Omental fat pad (tissue), 3 donors: ENCODE measurements at regions not wholly inside any gene's neighbourhood (a gene's known extent, or its start where the extent isn't known, plus 50 kb on each side); places are given as distances from the start of the nearest gene placed in this dataset.
A peak's percentile ranks its signal among the peaks of the same experiment; 100 is the strongest.

Source experiments
- ATAC-seq: fragments of 150-250 bp; one replicate; pipeline ENCODE4 v1.9.1; 2016; ENCODE audit warnings: mild to moderate bottlenecking, moderate library complexity; ENCODE audit not compliant: low FRiP score
- DNase-seq: peaks from one replicate; pipeline ENCODE4 v3.0.0-alpha.2; 2019; ENCODE audit warnings: low spot score
- TF ChIP-seq, protein P1 (sequence below), 3 donors: fragments of 450-650 bp; IDR thresholded peaks; one replicate each; pipeline ENCODE4 v1.5.1; 2016 to 2017; ENCODE audit warnings: antibody characterized with exemption in 3 of 3, mild to moderate bottlenecking in 3 of 3, moderate library complexity in 2 of 3

DNA sequence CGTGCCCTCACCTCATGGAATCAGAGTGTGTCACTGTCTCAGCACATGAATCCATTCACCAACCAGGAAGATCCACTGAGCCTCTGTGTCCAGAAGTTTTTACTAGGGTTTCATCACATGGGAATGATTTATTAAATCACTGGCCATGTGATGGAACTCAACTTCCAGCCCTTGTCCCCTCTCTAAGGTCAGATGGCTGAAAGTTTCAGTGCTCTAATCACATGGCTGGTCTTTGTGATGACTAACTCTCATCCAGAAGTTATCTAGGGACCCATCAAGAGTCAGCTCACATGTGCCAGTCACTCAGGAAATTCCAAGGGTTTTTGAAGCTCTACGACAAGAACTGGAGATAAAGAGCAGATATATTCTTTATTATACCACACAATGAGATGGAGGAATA lies 140.5 kb upstream of the GYPC start:
- ATAC-seq (no peak), DNase-seq (no peak)
- TF ChIP-seq, protein P1, sequence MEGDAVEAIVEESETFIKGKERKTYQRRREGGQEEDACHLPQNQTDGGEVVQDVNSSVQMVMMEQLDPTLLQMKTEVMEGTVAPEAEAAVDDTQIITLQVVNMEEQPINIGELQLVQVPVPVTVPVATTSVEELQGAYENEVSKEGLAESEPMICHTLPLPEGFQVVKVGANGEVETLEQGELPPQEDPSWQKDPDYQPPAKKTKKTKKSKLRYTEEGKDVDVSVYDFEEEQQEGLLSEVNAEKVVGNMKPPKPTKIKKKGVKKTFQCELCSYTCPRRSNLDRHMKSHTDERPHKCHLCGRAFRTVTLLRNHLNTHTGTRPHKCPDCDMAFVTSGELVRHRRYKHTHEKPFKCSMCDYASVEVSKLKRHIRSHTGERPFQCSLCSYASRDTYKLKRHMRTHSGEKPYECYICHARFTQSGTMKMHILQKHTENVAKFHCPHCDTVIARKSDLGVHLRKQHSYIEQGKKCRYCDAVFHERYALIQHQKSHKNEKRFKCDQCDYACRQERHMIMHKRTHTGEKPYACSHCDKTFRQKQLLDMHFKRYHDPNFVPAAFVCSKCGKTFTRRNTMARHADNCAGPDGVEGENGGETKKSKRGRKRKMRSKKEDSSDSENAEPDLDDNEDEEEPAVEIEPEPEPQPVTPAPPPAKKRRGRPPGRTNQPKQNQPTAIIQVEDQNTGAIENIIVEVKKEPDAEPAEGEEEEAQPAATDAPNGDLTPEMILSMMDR (IDR thresholded peaks at IDR 0.05), result no peak

DNA sequence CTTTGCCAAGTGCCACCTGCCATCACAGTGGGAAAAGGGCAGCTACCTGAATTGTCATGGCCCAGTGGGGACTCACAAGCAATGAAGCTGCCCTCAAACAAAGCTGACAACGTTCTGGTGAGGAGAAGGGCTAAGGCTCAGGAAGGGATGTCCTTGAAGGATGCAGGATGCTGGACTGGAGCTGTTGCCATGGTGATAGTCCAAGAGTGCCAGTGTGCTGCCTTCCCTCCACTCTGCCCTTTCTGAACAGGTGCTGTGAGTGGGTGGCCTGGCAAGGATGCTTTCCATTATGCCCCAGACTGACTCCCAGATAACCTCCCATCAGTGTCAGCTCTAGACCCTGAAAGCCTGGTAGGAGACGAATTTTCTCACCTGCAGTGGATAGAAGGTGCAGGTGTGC lies 137.8 kb upstream of the GYPC start:
- no peak for ATAC-seq
- TF ChIP-seq, protein P1 (IDR thresholded peaks at IDR 0.05), result no peak
- no peak for DNase-seq

DNA sequence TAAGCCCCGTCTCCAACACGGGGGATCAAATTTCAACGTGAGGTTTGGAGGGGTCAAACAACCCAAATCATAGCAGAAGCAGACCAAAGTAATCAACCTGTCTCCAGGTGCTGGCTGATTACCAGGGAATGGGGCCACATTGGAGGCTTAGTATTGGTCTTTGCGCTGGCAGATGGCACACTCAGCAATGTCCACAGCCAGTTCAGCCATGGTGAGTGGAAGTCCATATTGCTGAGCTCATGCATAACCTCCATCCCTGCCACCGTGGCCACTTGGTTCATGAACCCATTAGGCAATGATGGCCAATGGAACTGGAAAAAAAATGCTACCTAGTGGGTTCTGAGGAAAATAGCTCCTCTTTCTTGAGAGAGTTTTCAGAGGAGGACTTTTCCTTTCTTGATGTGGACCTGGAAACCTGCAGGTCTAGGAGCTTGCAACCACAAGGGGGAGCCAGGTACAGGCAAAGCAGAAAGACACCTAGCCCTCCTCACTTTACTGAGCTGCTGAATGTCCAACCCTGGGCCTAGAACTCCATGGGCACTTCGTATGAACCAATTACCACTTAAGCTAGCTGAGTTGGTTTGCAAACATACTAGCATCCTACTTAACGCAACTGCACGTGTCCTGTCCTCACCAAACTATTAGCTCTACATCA lies 128.0 kb upstream of the GYPC start:
- DNase-seq (peak; percentile 66), ATAC-seq (peak; percentile 61)
- TF ChIP-seq, protein P1 (IDR thresholded peaks at IDR 0.05), result no peak

DNA sequence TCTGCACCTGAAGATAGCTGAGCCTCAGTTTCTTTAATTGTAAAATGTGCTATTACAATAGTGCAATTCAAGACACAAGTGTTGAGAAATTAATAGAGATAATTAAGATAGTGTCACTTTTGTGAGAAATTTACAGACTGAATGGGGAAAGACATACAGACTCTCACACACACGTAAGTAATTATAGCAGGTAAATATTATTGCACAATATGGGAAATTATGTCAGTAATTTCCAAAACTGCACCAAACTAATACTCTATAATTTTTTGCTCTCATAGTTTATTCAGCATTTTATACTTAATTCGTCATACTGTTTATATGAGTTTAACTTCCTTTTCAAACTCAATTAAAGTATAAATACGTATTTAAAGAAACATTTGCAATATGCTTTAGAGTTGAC lies 124.9 kb upstream of the GYPC start:
- TF ChIP-seq, protein P1 (IDR thresholded peaks at IDR 0.05), result no peak
- ATAC-seq (no peak), DNase-seq (no peak)

DNA sequence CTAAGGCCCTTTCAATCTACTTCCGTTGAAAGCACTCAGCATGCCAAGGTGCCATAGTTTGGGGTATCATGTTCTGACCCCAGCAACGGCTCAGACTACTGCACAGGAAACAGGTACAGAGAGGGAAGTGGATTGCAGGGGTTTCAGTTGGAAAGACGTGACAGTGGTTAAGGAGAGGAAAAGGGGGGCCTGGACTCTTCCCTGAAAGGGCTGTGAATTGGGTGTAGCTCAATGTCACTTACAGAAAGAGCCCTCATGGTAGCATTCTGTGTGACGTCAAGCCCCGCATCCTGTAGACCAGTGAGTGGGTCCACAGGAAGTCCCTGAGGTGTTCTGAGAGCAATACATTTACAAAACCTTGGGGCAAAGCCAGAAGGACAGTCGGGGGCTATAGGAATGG lies 121.5 kb upstream of the GYPC start:
- TF ChIP-seq, protein P1 (IDR thresholded peaks at IDR 0.05), result no peak
- DNase-seq, result no peak
- ATAC-seq, result no peak

DNA sequence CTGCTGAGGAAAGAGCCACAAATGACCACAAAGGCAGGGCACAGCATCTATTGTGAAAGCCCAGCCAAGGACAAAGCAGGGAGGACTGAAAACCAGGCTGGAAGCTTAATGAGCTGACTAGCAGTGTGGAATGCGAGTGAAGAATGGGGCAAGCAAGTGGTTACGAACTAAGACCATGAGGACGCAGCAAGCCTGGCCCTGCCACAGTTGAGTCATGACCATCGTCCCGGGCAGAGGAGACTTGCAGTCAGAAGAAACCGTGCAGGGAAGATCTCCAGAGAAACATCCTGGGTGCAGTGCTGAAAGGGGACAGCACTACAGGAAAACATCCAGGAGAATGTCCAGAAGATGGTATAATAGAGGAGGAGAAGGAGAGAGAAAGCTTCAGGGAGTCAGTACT lies 120.5 kb upstream of the GYPC start:
- ATAC-seq (no peak), DNase-seq (no peak)
- TF ChIP-seq, protein P1 (IDR thresholded peaks at IDR 0.05), result no peak

DNA sequence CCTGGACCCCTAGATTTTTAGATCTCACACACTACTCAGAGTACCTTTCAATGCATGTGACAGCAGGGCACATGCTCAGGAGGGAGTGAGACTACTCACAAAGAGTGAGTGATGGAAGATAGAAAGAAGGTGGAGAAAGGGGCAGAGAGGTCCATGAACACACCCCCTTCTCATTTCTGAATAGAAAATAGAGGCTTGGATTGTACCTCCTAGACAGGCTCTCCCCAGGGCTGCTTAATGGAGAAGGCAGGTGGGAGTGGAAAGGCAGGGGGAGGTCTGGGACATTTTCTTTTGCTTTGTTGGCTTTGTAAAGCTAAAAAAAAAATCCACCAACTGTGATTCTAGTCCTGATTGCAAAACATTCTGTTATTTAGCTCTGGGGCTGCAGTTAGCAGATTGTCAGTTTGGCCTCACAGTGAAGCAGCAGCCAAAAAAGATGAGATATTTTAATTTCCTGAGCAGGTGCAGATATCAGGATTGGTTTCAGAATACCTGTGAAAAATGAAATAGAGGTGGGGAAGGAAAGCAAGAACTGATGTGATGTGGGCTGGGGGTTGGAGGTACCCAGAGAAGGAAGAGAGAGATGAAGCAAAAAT lies 119.3 kb upstream of the GYPC start:
- TF ChIP-seq, protein P1 (IDR thresholded peaks at IDR 0.05), result no peak
- ATAC-seq, result no peak
- no peak for DNase-seq
